ENCODE measurements at regions not wholly inside any gene's neighbourhood (a gene's known extent, or its start where the extent isn't known, plus 50 kb on each side); places are given as distances from the start of the nearest gene placed in this dataset.
"Not testable (repeated sequence)": the region's sequence is repeated elsewhere in the genome, so short reads cannot be mapped to it uniquely, and the experiment has no call there.

DNA sequence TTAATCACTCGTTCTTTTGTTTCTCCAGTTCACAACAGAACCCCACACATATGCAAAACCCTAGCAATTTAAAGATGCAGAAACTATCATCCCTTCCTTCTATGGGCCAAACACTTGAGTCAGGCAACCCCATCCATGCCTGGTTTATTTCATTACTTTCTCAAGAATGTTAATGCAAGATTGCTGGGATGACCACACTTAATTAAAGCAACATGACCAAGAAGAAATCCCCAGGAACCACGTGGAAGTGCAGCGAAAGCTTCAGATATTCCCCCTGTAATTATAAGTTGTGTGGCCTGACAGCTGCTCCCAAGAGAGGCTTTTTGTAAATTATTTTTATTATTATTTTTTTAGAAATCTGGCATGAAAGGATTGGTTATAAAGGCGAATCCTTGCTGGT, 246.2 kb upstream of the ID2 start:
- peaks cover 3% of the 10 kb centered on the region for H3K36me3 Mint-ChIP-seq
- peaks cover 2% of the 10 kb centered on the region for H3K27me3 Mint-ChIP-seq
- peaks cover 21% of the 10 kb centered on the region for H3K4me1 Mint-ChIP-seq (ENCODE audit: low read depth)
- H3K9me3 Mint-ChIP-seq (ENCODE audit: low read depth) = no peaks in the 10 kb centered on the region
- no peak overlapping the region for H3K4me3 Mint-ChIP-seq
- no peak overlapping the region for H3K27ac Mint-ChIP-seq

DNA sequence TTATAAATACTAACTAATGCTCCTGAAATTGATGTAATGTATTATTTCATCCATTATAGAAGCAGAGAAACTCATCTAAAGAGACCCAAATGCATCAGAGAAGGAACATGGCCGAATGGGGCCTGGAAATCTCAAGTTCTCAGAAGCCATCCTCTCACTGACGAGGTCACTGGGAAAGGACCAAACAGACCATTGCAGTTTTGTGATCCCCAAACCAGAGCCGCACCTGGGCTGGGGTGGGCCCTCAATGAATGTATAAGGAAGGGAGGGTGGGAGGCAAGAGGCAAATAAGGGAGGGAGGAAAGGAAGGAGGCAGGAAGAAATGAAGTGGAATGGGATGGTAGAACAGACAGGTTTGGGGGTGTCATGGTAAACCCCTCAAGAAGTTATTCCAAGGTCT, 245.3 kb upstream of the ID2 start:
- peaks cover 20% of the 10 kb centered on the region for H3K4me1 Mint-ChIP-seq (ENCODE audit: low read depth)
- H3K27ac Mint-ChIP-seq = no peak overlapping the region
- H3K4me3 Mint-ChIP-seq = no peak overlapping the region
- peaks cover 2% of the 10 kb centered on the region for H3K27me3 Mint-ChIP-seq
- H3K36me3 Mint-ChIP-seq = peaks cover 3% of the 10 kb centered on the region
- no peaks in the 10 kb centered on the region for H3K9me3 Mint-ChIP-seq (ENCODE audit: low read depth)

DNA sequence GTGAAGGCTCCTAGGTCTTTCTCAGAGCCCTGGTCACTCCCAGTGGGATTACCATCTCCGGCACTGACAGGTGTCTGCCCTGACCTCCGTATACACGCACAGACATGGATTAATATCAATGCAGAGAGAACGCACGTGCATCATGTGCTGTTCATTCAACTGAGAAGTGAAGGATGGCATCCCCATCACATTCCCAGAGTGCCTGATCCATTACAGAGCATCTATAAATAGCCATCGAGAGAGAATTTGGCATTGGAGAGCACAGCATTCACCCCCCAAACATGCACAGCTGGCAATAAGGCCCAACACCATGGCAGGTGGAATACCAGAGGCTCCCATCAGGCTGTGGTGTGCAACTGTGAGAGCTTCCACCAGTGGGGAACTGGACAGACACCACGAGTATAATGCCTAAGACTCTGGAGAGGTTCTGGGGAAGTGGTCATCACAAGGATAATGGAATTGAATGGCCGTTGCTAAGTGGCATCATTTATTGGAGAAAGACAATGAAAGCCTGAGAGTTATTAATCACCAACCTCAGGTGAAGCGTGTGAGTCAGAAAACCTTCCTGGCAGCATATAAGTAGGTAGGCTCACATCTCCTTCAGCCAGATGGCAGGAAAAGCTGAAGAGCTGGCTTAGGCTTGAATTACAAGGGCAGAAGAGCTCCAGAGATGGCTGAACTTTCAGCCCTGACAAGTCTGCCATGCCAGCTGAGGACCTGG, 244.5 kb upstream of the ID2 start:
- Mint-ChIP-seq H3K9me3 (ENCODE audit: low read depth) (no peaks in the 10 kb centered on the region), H3K36me3 (peaks cover 3% of the 10 kb centered on the region), H3K4me3 (no peak overlapping the region), H3K4me1 (ENCODE audit: low read depth) (peaks cover 18% of the 10 kb centered on the region), H3K27me3 (peaks cover 2% of the 10 kb centered on the region), H3K27ac (no peak overlapping the region)

DNA sequence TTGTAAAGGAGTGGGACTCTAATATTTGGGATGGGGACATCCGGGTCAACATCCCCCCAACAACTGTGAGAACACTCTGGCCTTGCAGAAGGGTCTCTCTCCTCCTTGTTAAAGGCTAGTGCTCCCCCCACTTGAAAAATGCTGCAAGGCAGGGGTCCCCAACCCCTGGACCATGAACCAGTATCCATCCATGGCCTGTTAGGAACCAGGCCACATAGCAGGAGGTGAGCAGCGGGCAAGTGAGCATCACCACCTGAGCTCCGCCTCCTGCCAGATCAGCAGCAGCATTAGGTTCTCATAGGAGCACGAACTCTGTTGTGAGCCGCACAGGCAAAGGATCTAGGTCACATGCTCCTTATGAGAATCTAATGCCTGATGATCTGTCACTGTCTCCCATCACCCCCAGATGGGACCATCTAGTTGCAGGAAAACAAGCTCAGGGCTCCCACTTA, 243.9 kb upstream of the ID2 start:
- peaks cover 13% of the 10 kb centered on the region for H3K4me1 Mint-ChIP-seq (ENCODE audit: low read depth)
- no peak overlapping the region for H3K4me3 Mint-ChIP-seq

DNA sequence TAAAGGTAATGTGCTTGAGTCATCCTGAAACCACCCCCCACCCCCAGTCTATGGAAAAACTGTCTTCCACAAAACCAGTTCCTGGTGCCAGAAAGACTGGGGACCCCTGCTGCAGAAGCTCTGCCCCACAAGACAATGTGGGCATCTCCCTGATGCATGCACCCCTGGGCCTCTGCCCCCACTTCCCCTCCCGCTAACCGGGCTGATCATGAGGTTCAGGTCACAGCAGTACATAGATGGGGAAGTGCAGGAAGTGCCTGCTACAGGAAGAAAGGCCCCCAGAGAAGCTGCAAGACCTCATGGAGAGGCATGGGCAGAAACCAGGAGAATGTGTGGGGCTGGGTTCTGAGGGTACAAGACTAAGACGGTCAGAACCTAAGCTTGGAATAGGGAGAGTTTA, 243.4 kb upstream of the ID2 start:
- H3K4me3 Mint-ChIP-seq = no peak overlapping the region
- H3K27me3 Mint-ChIP-seq = peaks cover 2% of the 10 kb centered on the region
- peaks cover 10% of the 10 kb centered on the region for H3K4me1 Mint-ChIP-seq (ENCODE audit: low read depth)

More for the DNA sequence above, 243.9 kb upstream of the ID2 start:
- Mint-ChIP-seq H3K9me3 (ENCODE audit: low read depth) (no peaks in the 10 kb centered on the region), H3K36me3 (peaks cover 3% of the 10 kb centered on the region), H3K27me3 (peaks cover 2% of the 10 kb centered on the region), H3K27ac (no peak overlapping the region)

DNA sequence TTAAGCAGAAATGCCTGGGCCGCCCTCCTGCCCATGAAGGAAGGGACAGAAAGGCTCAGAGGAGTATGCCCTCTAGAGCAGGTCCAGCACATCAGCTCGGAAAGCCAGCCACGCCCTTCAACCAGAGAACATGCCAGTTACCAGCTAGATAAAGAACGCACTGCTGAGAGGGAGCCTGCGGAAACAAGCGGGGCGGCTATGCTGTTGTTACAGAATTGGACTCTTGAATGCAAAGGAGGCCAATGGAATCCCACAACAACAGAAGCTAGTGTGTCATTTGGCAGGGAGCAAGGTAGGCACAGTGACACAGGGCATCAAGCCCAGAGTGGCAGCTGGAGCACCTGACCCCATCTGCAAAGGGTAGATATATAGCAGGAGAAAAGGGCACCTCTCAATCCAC, 242.9 kb upstream of the ID2 start:
- Mint-ChIP-seq H3K36me3 (peaks cover 3% of the 10 kb centered on the region), H3K27ac (no peak overlapping the region), H3K4me1 (ENCODE audit: low read depth) (peaks cover 6% of the 10 kb centered on the region), H3K4me3 (no peak overlapping the region), H3K27me3 (peaks cover 2% of the 10 kb centered on the region), H3K9me3 (ENCODE audit: low read depth) (no peaks in the 10 kb centered on the region)

More for the DNA sequence above, 243.4 kb upstream of the ID2 start:
- Mint-ChIP-seq H3K9me3 (ENCODE audit: low read depth) (no peaks in the 10 kb centered on the region), H3K27ac (no peak overlapping the region), H3K36me3 (peaks cover 3% of the 10 kb centered on the region)

DNA sequence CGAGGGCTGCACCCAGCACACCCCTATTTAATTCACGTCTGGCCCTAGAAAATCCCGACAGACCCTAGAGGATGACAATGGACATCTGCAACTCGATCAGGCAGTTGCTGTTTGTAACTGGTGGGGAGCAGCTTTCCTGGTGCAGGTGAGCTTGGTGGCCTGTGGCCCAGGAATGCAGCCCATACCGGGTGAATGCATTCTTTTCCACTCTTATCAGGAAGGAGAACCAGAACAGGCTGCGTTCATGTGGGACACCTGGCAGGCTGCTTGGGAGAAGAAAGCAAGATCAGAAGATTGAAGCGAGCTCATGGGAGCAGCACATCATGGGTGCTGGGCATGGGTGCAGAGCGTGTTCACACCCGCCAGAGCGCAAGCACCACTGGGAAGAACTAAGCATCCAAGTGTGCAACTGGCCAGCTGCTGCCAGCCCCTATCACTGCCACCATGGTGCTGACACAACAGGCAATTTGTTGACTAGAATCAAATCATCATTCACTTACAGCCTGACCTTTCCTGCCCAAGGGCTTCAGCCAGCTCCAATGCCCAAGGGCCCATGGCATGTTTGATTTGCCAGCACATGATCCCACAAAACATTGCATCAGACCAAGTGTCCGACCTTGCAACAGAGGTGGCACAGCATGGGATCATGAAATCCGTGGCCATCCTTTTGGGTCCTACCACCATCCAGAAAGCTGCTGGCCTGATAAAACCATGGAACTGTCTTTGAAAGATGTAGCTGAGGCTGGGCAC, 241.7 kb upstream of the ID2 start:
- H3K27me3 Mint-ChIP-seq = peaks cover 2% of the 10 kb centered on the region
- H3K4me1 Mint-ChIP-seq (ENCODE audit: low read depth) = peaks cover 6% of the 10 kb centered on the region
- H3K36me3 Mint-ChIP-seq = peaks cover 3% of the 10 kb centered on the region
- no peak overlapping the region for H3K27ac Mint-ChIP-seq
- no peak overlapping the region for H3K4me3 Mint-ChIP-seq
- H3K9me3 Mint-ChIP-seq (ENCODE audit: low read depth) = no peaks in the 10 kb centered on the region

DNA sequence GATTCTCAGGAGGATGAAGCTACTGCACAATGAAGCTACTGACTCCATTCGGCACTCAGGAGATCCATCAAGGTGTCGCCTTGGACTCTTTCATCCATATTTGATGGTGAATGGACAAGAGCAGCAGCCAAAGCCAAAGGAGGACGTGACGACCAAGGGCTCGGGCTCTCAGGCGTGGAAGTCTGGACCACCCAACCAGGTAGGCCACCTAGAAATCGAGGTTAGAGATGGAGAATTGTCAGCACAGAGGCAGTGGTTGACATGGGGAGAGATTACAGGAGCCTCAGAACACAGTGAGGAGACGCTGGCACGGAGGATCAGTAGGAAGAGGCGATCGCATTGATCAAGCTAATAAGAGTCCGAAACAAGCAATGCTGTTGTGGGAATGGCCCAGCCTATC, 240.5 kb upstream of the ID2 start:
- H3K9me3 Mint-ChIP-seq (ENCODE audit: low read depth) = no peaks in the 10 kb centered on the region
- peaks cover 2% of the 10 kb centered on the region for H3K27me3 Mint-ChIP-seq
- H3K4me1 Mint-ChIP-seq (ENCODE audit: low read depth) = peaks cover 6% of the 10 kb centered on the region
- H3K36me3 Mint-ChIP-seq = peaks cover 3% of the 10 kb centered on the region
- H3K27ac Mint-ChIP-seq = no peak overlapping the region
- no peak overlapping the region for H3K4me3 Mint-ChIP-seq

DNA sequence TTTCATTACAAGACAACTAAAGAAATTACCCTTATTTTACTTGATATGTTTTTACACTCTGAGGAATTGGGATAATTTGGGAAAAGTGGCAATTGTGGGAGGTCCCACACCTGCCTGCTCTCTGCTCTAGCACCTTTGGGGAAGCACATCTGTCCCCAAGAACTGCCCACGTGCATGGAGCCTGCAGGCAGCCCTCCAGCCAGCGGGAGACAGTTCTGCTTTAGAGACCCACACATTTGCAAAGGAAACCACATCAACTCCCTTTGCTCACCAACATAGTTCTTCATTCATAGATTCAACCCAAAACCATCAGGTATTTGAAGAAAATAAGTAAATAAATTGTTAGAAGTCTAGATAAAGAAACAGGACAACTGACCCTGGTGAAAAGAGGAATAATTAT, 239.9 kb upstream of the ID2 start:
- Mint-ChIP-seq H3K27ac (no peak overlapping the region), H3K9me3 (ENCODE audit: low read depth) (no peaks in the 10 kb centered on the region), H3K27me3 (peaks cover 4% of the 10 kb centered on the region), H3K4me3 (no peak overlapping the region), H3K36me3 (peaks cover 3% of the 10 kb centered on the region), H3K4me1 (ENCODE audit: low read depth) (peaks cover 6% of the 10 kb centered on the region)

DNA sequence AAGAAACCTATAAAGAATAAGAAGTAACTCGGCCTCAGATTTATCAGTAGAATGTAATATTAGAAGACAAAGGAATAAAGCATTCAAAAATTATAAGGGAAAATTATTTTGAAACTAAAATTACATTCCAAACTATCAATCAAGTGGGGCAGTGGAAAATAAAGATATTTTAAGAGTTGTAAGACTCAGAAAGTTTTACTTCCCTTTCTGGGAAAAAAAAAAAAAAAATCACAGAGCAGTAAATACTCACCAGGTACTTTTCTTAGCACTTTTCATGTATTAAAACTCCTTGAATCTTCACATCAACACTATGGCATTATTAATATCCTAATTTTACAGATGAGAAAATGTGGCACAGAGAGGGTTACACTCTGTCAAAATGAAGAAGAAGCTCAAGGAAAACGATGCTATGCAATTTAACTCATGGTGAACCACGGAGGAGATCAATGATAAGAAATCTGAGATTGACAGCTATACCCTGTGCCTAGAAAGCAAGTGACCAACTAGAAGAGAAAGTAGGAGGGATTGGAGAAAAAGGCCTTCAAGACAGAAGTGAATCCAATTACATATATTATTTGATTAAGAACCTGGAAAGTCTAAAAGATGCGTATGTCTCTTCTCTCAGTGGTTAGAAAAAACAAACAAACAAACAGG, 238.9 kb upstream of the ID2 start:
- H3K9me3 Mint-ChIP-seq (ENCODE audit: low read depth) = no peaks in the 10 kb centered on the region
- H3K4me1 Mint-ChIP-seq (ENCODE audit: low read depth) = peaks cover 6% of the 10 kb centered on the region
- H3K27ac Mint-ChIP-seq = no peak overlapping the region
- no peak overlapping the region for H3K4me3 Mint-ChIP-seq
- peaks cover 4% of the 10 kb centered on the region for H3K27me3 Mint-ChIP-seq
- peaks cover 3% of the 10 kb centered on the region for H3K36me3 Mint-ChIP-seq

DNA sequence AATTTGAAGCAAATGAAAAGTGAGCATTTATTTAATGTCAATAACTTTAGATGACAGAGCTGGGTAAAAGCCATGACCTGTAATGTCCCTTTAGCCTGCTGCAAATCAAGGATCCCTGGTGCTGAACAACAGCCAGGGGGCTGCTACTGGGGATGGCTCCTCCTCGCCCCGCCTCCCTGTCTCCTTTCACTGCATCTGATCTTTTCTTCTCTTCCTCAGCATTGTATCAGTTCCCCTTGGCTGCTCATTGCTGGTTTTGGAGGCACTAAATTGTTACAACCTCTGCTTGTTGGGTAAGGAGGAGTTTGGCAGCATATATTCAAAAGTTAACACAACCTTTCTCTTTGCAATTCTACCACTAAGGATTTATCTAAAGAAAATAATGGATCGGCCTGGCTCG, 236.3 kb upstream of the ID2 start:
- H3K36me3 Mint-ChIP-seq = no peaks in the 10 kb centered on the region
- H3K27ac Mint-ChIP-seq = no peak overlapping the region
- no peaks in the 10 kb centered on the region for H3K4me1 Mint-ChIP-seq (ENCODE audit: low read depth)
- H3K9me3 Mint-ChIP-seq (ENCODE audit: low read depth) = no peaks in the 10 kb centered on the region
- no peak overlapping the region for H3K4me3 Mint-ChIP-seq
- peaks cover 2% of the 10 kb centered on the region for H3K27me3 Mint-ChIP-seq

DNA sequence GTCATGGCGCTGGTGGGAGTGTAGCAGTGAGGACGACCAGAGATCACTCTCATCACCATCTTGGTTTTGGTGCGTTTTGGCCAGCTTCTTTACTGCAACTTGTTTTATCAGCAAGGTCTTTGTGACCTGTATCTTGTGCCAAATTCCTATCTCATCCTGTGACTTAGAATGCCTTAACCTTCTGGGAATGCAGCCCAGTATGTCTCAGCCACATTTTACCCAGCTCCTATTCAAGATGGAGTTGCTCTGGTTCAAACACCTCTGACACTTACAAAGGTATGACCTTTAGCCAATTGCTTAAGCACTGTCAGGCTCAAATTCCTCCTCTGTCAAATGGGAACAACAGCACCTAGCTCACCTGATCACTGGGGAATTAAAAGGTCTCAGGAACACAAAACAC, 235.1 kb upstream of the ID2 start:
- H3K36me3 Mint-ChIP-seq; H3K27ac Mint-ChIP-seq; H3K9me3 Mint-ChIP-seq (ENCODE audit: low read depth); H3K27me3 Mint-ChIP-seq; H3K4me1 Mint-ChIP-seq (ENCODE audit: low read depth); H3K4me3 Mint-ChIP-seq: not testable (repeated sequence)

DNA sequence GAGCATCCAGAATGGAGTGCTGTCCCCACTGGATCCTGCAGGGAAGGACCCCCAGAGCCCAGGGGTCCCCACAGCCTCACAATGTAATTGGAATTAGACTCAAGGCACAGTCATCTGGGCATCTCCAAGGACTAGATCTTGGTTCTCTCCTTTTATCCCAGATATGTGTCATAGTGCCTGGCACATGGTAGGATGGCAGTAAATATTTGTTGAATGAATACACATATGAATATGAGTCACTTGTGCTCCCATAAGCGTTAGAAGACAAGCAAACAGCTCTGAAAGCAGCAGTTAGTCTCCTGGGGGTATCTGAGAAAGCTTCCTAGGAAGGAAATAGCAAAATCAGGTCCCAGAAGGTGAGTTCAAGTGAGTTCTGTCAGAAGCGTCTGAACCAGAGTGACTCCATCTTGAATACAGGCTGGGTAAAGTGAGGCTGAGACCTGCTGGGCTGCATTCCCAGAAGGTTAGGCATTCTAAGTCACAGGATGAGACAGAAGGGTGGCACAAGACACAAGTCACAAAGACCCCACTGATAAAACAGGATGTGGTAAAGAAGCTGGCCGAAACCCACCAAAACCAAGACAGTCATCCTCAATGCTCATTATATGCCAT, 234.1 kb upstream of the ID2 start:
- no peaks in the 10 kb centered on the region for H3K36me3 Mint-ChIP-seq
- H3K9me3 Mint-ChIP-seq (ENCODE audit: low read depth) = no peaks in the 10 kb centered on the region
- H3K4me3 Mint-ChIP-seq = no peak overlapping the region
- no peaks in the 10 kb centered on the region for H3K4me1 Mint-ChIP-seq (ENCODE audit: low read depth)
- peaks cover 2% of the 10 kb centered on the region for H3K27me3 Mint-ChIP-seq
- H3K27ac Mint-ChIP-seq = no peak overlapping the region

DNA sequence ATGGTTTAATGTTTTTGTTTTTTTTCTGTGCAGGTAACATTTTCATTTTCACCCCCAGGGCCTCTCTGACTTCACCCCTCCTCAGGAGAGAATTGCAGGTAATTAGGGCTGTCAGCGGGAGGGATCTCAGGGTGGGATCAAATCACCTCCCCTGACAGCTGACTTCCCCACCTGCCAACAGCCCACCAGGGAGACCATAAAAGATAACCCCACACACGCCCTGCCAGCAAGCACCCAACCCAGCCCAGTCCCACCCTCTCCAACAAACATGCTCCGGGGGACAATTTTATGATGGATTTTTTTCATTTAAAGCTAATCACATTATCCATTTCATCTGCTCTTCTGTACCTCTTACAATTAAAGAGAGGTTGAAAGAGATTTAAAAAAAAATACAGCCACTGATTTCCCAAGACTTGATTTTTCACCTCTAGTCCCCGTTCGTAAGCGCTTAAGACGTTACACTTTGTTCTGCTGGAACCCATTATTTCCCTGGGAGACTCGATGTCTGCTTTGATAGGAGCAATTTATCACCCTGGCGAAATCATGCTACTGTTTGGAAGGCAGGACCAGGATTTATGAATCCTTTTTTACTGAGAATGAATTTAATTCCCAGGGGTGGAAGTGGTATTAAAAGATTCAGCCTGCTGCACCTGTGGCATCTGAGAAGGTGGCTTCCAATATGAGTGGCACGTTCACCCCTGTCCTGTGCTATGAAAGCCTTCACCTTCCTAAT, 232.9 kb upstream of the ID2 start:
- no peaks in the 10 kb centered on the region for H3K4me1 Mint-ChIP-seq (ENCODE audit: low read depth)
- H3K27me3 Mint-ChIP-seq = peaks cover 2% of the 10 kb centered on the region
- H3K27ac Mint-ChIP-seq = no peak overlapping the region
- H3K36me3 Mint-ChIP-seq = no peaks in the 10 kb centered on the region
- no peaks in the 10 kb centered on the region for H3K9me3 Mint-ChIP-seq (ENCODE audit: low read depth)
- H3K4me3 Mint-ChIP-seq = no peak overlapping the region
